ENCODE measurements at regions not wholly inside any gene's neighbourhood (a gene's known extent, or its start where the extent isn't known, plus 50 kb on each side); places are given as distances from the start of the nearest gene placed in this dataset.

- TF ChIP-seq CTCF (IDR thresholded peaks at IDR 0.05; ENCODE audit: insufficient read depth, low read length) (no peak), REST (IDR thresholded peaks at IDR 0.05; ENCODE audit: insufficient replicate concordance, low read depth) (no peak)
These were observed 62.1 kb downstream of the ZWINT start for GRCh38 chr10:56298941-56299340.

All from HL-60 (cell line).